Endodermal cell (in vitro differentiated cells): ENCODE measurements at regions not wholly inside any gene's neighbourhood (a gene's known extent, or its start where the extent isn't known, plus 50 kb on each side); places are given as distances from the start of the nearest gene placed in this dataset.

Experiments used
- DNase-seq: peaks from one replicate; pipeline ENCODE4 v3.0.0-alpha.2; 2017
- H3K27ac ChIP-seq: 2 replicates; pipeline ENCODE4 v1.5.1; 2013; ENCODE audit warnings: mild to moderate bottlenecking, low read depth, low read length, moderate library complexity
- H3K27me3 ChIP-seq: 2 replicates; pipeline ENCODE4 v1.6.1; 2013; ENCODE audit warnings: mild to moderate bottlenecking, low read length, moderate library complexity; ENCODE audit not compliant: insufficient read depth, control insufficient read depth, poor library complexity, severe bottlenecking
- H3K36me3 ChIP-seq: 2 replicates; pipeline ENCODE4 v1.7.0; 2013; ENCODE audit warnings: mild to moderate bottlenecking, low read length, moderate library complexity; ENCODE audit not compliant: control insufficient read depth, insufficient read depth
- H3K4me1 ChIP-seq: one replicate; pipeline ENCODE4 v1.7.0; 2013; ENCODE audit warnings: low read length; ENCODE audit not compliant: control insufficient read depth, insufficient read depth
- H3K4me3 ChIP-seq: 2 replicates; pipeline ENCODE4 v1.5.1; 2013; ENCODE audit warnings: mild to moderate bottlenecking, low read length, moderate library complexity
- H3K9ac ChIP-seq: 2 replicates; pipeline ENCODE4 v1.6.1; 2013; ENCODE audit warnings: mild to moderate bottlenecking, low read length, moderate library complexity; ENCODE audit not compliant: poor library complexity, severe bottlenecking; ENCODE audit errors: extremely low read depth
- H3K9me3 ChIP-seq: 2 replicates; pipeline ENCODE4 v1.6.1; 2013; ENCODE audit warnings: mild to moderate bottlenecking, low read length, moderate library complexity; ENCODE audit not compliant: control insufficient read depth
- H3K27ac Mint-ChIP-seq: 2 replicates; pipeline ENCODE4 v1.8.0; 2020; ENCODE audit warnings: mixed read lengths
- H3K27me3 Mint-ChIP-seq: 2 replicates; pipeline ENCODE4 v1.8.0; 2021; ENCODE audit warnings: mild to moderate bottlenecking, mixed read lengths; ENCODE audit not compliant: insufficient read depth
- H3K36me3 Mint-ChIP-seq: 2 replicates; pipeline ENCODE4 v1.8.0; 2020; ENCODE audit warnings: low read depth, mixed read lengths
- H3K4me1 Mint-ChIP-seq: 2 replicates; pipeline ENCODE4 v1.8.0; 2020; ENCODE audit warnings: mixed read lengths
- H3K4me3 Mint-ChIP-seq: 2 replicates; pipeline ENCODE4 v1.8.0; 2020; ENCODE audit warnings: mild to moderate bottlenecking, moderate library complexity, mixed read lengths
- H3K9me3 Mint-ChIP-seq: 2 replicates; pipeline ENCODE4 v1.8.0; 2020; ENCODE audit warnings: mild to moderate bottlenecking, mixed read lengths
- WGBS, 2 experiments: methylation state at CpG; one replicate each; pipeline versions ENCODE4 v1.1.5 to v1.1.7; 2013; ENCODE audit warnings: missing lambda C conversion rate in 2 of 2, mixed read lengths in 1 of 2; ENCODE audit not compliant: insufficient coverage in 1 of 2, insufficient read length in 1 of 2; 5-methylcytosine and 5-hydroxymethylcytosine counted together
- TF ChIP-seq, protein P1 (sequence below): fragments of 200-600 bp; sonication (generic); conservative IDR thresholded peaks from 2 replicates; pipeline ENCODE4 v1.5.0; 2021; ENCODE audit warnings: antibody characterized with exemption, mild to moderate bottlenecking

DNA sequence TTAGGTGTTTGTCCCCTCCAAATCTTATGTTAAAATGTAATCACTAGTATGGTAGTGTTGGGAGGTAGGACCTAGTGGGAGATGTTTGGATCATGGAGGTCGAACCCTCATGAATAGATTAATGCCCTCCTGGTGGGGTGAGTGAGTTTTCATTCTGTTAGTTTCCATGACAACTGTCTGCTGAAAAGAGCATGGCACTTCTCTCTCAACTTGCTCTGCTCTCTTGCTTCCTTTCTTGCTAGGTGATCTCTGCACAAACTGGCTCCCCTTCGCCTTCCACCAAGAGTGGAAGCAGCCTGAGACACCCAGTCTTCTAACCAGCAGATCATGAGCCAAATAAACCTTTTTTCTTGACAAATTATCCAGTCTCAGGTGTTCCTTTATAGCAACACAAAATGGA is 853.9 kb downstream of the SORCS1 start:
- Mint-ChIP-seq H3K36me3 (no peaks in the 10 kb centered on the region), H3K9me3 (no peaks in the 10 kb centered on the region), H3K27me3 (no peaks in the 10 kb centered on the region), H3K4me1 (peaks cover 15% of the 10 kb centered on the region), H3K27ac (peak overlapping the region; percentile 12), H3K4me3 (no peak overlapping the region)
- no peak overlapping the region for H3K27ac ChIP-seq
- peak; percentile 59 for DNase-seq
- peaks cover 3% of the 10 kb centered on the region for H3K4me1 ChIP-seq
- whole genome bisulfite sequencing, 2 experiments, result 25 to 66% methylated on average over 2 of the region's 2 CpGs
- H3K9ac ChIP-seq, result no peak overlapping the region
- TF ChIP-seq, protein P1, sequence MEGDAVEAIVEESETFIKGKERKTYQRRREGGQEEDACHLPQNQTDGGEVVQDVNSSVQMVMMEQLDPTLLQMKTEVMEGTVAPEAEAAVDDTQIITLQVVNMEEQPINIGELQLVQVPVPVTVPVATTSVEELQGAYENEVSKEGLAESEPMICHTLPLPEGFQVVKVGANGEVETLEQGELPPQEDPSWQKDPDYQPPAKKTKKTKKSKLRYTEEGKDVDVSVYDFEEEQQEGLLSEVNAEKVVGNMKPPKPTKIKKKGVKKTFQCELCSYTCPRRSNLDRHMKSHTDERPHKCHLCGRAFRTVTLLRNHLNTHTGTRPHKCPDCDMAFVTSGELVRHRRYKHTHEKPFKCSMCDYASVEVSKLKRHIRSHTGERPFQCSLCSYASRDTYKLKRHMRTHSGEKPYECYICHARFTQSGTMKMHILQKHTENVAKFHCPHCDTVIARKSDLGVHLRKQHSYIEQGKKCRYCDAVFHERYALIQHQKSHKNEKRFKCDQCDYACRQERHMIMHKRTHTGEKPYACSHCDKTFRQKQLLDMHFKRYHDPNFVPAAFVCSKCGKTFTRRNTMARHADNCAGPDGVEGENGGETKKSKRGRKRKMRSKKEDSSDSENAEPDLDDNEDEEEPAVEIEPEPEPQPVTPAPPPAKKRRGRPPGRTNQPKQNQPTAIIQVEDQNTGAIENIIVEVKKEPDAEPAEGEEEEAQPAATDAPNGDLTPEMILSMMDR, result no peak
- no peaks in the 10 kb centered on the region for H3K9me3 ChIP-seq
- H3K36me3 ChIP-seq, result no peaks in the 10 kb centered on the region
- H3K4me3 ChIP-seq, result no peak overlapping the region
- H3K27me3 ChIP-seq, result no peaks in the 10 kb centered on the region

DNA sequence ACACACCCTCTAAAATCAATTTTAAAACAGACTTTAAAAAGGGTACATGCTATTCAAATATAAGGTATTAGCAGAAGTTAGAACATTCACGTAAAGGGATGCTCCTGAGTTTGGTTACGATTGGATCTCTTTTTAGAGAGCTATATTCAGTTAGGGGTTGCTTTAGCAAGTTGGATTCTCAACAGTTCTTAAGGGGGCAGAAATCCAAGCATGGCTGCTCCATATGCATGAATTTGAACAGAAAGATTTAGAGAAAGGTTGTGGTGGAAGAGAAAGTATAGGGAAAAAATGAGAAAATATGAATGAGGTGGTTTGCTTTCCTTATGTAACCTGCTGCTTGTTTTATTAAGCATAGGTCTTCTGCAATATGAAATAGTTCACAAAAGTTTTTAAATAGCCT is 855.1 kb downstream of the SORCS1 start:
- H3K36me3 ChIP-seq, result no peaks in the 10 kb centered on the region
- no peak overlapping the region for H3K4me3 ChIP-seq
- H3K9me3 ChIP-seq, result no peaks in the 10 kb centered on the region
- H3K4me1 Mint-ChIP-seq, result peaks cover 15% of the 10 kb centered on the region
- peaks cover 3% of the 10 kb centered on the region for H3K4me1 ChIP-seq
- WGBS, 2 experiments, result 94 to 100% methylated on average over 2 of the region's 2 CpGs
- H3K9me3 Mint-ChIP-seq, result no peaks in the 10 kb centered on the region
- TF ChIP-seq, protein P1, result no peak
- no peak overlapping the region for H3K4me3 Mint-ChIP-seq
- H3K27me3 ChIP-seq, result no peaks in the 10 kb centered on the region
- no peak overlapping the region for H3K27ac ChIP-seq
- no peak for DNase-seq
- no peak overlapping the region for H3K27ac Mint-ChIP-seq
- no peaks in the 10 kb centered on the region for H3K27me3 Mint-ChIP-seq
- H3K36me3 Mint-ChIP-seq, result no peaks in the 10 kb centered on the region
- H3K9ac ChIP-seq, result no peak overlapping the region

DNA sequence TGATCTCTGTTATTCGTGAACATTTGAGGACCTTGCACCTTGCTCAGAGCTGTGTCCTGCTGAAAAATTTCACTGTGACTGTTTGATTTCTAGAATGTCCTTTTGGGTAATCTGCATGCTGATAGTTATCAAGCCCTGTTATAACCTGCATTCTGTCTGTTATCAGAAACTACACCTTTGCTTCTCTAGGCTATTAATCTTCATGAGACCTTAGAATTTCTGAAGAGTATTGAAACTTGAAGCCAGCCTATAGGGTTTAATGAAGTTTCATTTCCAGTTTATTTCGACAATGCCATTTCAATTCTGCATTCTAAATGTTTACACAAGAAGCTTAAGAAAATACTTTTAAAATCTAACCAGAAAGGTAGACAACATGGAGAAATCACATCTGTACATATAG is 856.2 kb downstream of the SORCS1 start:
- Mint-ChIP-seq H3K4me3 (no peak overlapping the region), H3K36me3 (no peaks in the 10 kb centered on the region), H3K27me3 (no peaks in the 10 kb centered on the region), H3K9me3 (no peaks in the 10 kb centered on the region), H3K4me1 (peaks cover 15% of the 10 kb centered on the region), H3K27ac (no peak overlapping the region)
- H3K27ac ChIP-seq, result no peak overlapping the region
- no peaks in the 10 kb centered on the region for H3K9me3 ChIP-seq
- TF ChIP-seq, protein P1, result no peak
- 83 to 100% methylated on average over 1 to 2 of the region's 2 CpGs for WGBS, 2 experiments
- DNase-seq, result no peak
- peaks cover 3% of the 10 kb centered on the region for H3K4me1 ChIP-seq
- no peak overlapping the region for H3K4me3 ChIP-seq
- H3K36me3 ChIP-seq, result no peaks in the 10 kb centered on the region
- H3K27me3 ChIP-seq, result no peaks in the 10 kb centered on the region
- no peak overlapping the region for H3K9ac ChIP-seq
